T-helper 17 cell (primary cell): ENCODE measurements at regions not wholly inside any gene's neighbourhood (a gene's known extent, or its start where the extent isn't known, plus 50 kb on each side); places are given as distances from the start of the nearest gene placed in this dataset.

Experiments
- ATAC-seq: fragments of 150-1000 bp; cut with Tn5 transposase; 2 replicates; pipeline ENCODE4 v1.10.0; 2021; ENCODE audit warnings: mild to moderate bottlenecking, moderate library complexity
- DNase-seq, 3 donors: peaks; one replicate each; pipeline versions ENCODE4 v3.0.0 to v3.0.0-alpha.2; 2020 to 2021
- H3K9me3 ChIP-seq: one replicate; pipeline ENCODE4 v1.7.0; 2013; ENCODE audit warnings: low read length, mild to moderate bottlenecking; ENCODE audit not compliant: control insufficient read depth, poor library complexity, severe bottlenecking
- H3K27ac Mint-ChIP-seq: one replicate; pipeline ENCODE4 v1.8.0; 2022; ENCODE audit warnings: mild to moderate bottlenecking, moderate library complexity, mixed read lengths
- H3K27me3 Mint-ChIP-seq: one replicate; pipeline ENCODE4 v1.8.0; 2022; ENCODE audit warnings: mixed read lengths
- H3K36me3 Mint-ChIP-seq: one replicate; pipeline ENCODE4 v1.8.0; 2022; ENCODE audit warnings: low read depth, mixed read lengths
- H3K4me1 Mint-ChIP-seq: one replicate; pipeline ENCODE4 v1.8.0; 2022; ENCODE audit warnings: mild to moderate bottlenecking, mixed read lengths
- H3K4me3 Mint-ChIP-seq: one replicate; pipeline ENCODE4 v1.8.0; 2022; ENCODE audit warnings: mild to moderate bottlenecking, moderate library complexity, mixed read lengths

DNA sequence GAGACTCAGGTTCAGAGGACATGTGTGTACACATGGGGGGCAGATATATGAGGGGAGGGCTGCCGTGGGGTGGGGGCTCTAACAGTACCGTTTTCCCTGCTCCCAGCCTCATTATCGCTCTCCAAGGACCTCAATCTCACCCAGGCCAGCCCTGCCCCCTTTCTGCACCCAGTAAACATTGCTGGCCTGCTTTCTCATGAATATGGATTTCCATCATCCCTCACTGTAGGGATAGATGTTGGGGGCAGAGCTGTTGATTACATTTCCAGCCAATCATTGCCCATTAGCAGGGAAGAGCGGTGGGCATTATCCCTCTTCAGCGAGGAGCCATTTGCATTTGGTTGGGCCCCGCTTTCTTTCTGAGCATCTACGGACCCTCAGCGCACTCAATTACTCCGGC, 273.8 kb downstream of the RPS6KC1 start:
- H3K4me1 Mint-ChIP-seq, result no peaks in the 10 kb centered on the region
- ATAC-seq (no peak), DNase-seq (no peak)
- no peaks in the 10 kb centered on the region for H3K9me3 ChIP-seq
- peaks cover 9% of the 10 kb centered on the region for H3K27me3 Mint-ChIP-seq
- no peak overlapping the region for H3K27ac Mint-ChIP-seq
- H3K4me3 Mint-ChIP-seq, result no peak overlapping the region
- no peaks in the 10 kb centered on the region for H3K36me3 Mint-ChIP-seq

DNA sequence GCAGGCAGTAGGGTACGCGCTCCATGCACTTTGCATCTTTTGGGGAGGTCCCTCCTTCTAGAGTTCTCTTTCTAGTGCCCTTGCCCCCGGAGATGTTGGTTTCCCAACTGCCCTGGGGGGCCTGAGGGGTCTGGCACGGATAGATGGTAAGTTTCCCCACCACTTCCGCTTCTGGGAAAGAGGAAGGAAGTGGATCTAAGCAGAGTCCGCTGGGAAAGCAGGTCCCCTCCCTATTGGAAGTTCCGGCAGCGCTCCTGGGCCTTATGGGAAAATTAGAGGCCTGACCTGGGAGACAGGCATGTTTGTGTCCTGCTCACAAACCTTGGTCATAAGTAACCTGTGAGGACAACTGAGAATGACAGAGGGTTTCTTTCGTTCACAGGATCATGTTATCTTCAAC, 274.4 kb downstream of the RPS6KC1 start:
- Mint-ChIP-seq H3K27me3 (peaks cover 15% of the 10 kb centered on the region), H3K4me1 (no peaks in the 10 kb centered on the region), H3K27ac (no peak overlapping the region), H3K36me3 (no peaks in the 10 kb centered on the region), H3K4me3 (no peak overlapping the region)
- ATAC-seq (no peak), DNase-seq (no peak)
- no peaks in the 10 kb centered on the region for H3K9me3 ChIP-seq

DNA sequence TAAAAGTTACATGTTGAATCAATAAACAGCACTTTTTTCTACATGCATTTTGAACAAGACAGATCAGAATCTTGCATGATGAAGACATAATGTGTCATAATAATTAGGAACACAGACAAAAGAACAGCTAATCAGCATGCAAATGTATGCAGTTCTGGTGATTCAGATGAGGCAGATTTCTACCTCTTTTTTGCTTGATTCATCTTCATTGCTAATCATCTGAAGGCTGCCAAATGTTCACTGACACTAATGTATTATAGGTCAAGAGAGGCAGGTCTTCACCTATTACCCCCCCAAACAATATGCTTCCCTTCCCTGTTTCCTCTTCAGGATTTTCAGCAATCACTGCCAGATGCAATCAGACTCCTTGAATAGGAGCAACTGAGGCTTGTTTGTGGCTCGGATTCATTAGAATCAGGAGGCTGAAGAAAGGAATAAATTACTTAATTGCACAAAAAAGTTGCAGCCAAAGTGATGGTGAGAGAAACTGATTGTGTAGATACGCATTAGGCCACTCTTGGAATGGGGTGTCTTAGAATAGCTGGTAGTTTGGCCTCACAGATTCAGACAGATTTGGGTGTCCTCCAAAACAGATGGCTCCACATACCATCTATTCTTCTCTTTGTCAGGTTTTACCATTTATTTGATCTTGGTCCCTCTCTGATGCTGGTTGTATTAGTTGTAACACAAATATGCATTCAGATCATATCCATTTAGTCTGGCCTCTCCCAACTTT, 275.4 kb downstream of the RPS6KC1 start:
- no peak for DNase-seq
- no peak for ATAC-seq
- H3K27ac Mint-ChIP-seq, result no peak overlapping the region
- H3K36me3 Mint-ChIP-seq, result no peaks in the 10 kb centered on the region
- no peaks in the 10 kb centered on the region for H3K9me3 ChIP-seq
- peaks cover 19% of the 10 kb centered on the region for H3K27me3 Mint-ChIP-seq
- H3K4me1 Mint-ChIP-seq, result no peaks in the 10 kb centered on the region
- no peak overlapping the region for H3K4me3 Mint-ChIP-seq

DNA sequence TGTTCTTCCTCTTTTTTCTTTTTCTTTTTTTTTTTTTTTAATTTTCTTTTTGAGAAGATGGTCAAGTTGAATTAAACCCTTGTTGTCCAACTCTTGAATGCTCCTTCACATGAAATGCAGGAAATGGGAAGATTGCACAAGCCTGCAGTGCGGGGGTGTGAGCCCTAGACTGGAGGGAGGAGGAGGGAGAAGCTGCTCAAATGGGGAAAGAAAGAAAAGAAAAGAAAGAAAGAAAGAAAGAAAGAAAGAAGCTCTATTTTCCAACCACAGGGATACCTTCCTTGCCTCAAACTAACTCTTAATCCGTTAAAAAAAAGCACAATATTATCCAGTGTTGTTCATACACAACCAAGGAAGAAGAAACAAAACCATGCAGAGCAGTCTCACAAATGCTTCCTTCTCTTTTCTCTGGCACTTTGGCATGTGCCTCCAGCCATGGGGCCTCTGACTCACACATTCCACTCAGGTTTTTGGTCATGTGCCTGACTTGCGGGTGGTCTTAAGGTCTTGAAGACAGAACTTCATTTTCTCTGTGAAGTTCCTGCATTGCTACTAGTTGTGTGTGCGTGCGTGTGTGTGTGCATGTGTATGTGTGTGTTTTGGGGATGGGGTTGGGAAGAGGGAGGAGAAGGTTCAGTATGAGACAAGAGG, 276.1 kb downstream of the RPS6KC1 start:
- Mint-ChIP-seq H3K4me1 (no peaks in the 10 kb centered on the region), H3K4me3 (no peak overlapping the region), H3K27me3 (peaks cover 19% of the 10 kb centered on the region), H3K36me3 (peaks cover 2% of the 10 kb centered on the region), H3K27ac (no peak overlapping the region)
- DNase-seq (no peak), ATAC-seq (no peak)
- H3K9me3 ChIP-seq, result no peaks in the 10 kb centered on the region

DNA sequence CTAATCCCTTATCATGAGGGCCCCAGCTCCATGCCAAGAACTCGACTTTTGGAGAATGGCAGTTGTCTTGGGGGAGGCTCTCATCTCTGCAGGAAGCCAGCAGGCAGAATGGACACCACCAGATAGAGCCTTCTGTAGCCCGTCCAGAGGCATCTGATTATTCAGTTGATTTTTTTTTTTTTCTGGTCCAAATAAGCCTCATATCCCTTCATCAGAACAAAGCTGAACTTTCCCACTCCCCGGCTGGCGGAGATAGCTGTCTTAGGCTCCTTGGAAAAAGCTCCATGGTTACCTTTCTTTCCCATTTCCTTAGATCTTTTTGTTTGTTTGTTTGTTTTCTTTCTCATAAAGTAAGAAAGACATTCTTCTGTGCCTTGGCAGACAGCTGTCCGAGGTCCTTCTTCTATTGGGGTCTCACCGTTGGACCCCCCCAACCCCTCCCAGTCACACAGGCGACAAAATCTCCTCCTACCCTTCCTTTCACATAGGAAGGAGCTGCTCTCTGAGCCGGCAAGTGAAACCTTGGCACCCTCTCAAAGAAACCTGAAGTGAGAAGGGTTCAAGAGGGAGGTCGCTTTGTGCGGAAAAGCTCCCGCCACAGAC, 278.5 kb downstream of the RPS6KC1 start:
- no peak for DNase-seq
- Mint-ChIP-seq H3K36me3 (peaks cover 2% of the 10 kb centered on the region), H3K27ac (no peak overlapping the region), H3K27me3 (peaks cover 19% of the 10 kb centered on the region), H3K4me1 (no peaks in the 10 kb centered on the region), H3K4me3 (no peak overlapping the region)
- H3K9me3 ChIP-seq, result no peaks in the 10 kb centered on the region
- no peak for ATAC-seq

DNA sequence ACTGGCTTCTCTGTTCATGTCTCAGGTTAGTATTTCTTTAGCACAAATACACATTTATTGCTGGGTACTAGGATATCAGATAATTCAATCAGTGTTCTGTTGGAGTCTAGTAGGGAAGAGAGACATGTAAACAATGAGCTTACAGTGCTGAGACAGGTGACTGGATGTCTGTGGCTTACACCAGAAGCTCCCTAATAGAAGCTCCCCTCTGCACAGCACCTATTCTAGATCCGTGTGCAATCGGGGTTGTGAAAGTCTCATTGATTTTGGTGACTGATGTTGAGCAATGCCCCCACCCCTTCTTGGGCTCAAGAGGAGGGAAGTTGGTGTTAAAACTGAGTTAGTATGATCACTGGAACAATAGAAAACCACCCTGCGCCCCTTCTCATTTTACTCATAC, 279.2 kb downstream of the RPS6KC1 start:
- Mint-ChIP-seq H3K27me3 (peaks cover 19% of the 10 kb centered on the region), H3K36me3 (peaks cover 2% of the 10 kb centered on the region), H3K4me1 (no peaks in the 10 kb centered on the region), H3K4me3 (no peak overlapping the region), H3K27ac (no peak overlapping the region)
- no peak for ATAC-seq
- no peaks in the 10 kb centered on the region for H3K9me3 ChIP-seq
- no peak for DNase-seq

DNA sequence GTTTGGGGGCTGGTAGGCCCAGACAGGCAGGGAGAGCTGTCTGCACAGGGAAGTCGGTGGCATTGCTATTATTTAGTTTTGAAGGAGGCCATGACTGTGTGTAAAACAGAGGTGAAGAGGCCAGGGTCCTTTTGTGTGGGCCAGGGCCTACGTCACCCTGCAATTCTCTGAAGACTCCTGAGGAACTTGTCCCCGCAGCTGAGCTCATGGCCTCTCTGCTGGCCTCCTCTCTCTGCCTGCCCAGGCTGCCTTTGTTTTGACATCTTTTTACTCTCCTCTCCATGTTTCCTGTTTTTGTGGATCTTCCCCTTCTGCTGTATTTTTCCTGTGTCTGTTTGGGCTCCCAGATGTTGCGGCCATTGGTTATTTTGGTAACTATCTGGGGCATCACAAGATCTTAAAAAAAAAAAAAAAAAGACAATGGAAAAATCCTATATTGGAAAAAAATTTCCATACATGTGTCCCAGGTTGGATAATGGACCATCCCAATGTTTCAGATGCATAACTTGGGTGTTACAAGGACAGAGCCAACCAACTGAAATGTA, 280.7 kb downstream of the RPS6KC1 start:
- peaks cover 19% of the 10 kb centered on the region for H3K27me3 Mint-ChIP-seq
- no peak for ATAC-seq

DNA sequence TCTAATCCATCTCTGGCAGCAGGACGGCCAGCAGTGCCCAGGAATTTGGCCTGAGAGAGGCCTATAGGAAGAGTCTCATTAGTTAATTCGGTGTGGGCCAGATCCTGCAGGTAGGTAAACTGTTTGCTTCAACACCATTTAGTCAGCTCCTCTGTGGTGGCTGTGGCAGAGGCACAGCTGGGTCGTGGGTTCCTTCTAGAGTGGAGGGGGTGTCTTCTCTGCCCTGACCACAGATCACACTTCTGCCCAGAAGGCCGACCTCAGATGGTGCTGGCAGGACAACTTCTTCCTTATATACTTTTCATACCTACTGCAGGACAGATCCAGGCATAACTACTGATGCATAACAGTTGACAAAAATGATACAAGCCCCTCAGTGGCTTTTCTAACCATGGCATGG, 281.4 kb downstream of the RPS6KC1 start:
- H3K27me3 Mint-ChIP-seq, result peaks cover 19% of the 10 kb centered on the region
- H3K4me1 Mint-ChIP-seq, result no peaks in the 10 kb centered on the region
- H3K4me3 Mint-ChIP-seq, result no peak overlapping the region
- no peak overlapping the region for H3K27ac Mint-ChIP-seq
- H3K36me3 Mint-ChIP-seq, result peaks cover 2% of the 10 kb centered on the region
- no peak for ATAC-seq
- no peak for DNase-seq
- H3K9me3 ChIP-seq, result peaks cover 3% of the 10 kb centered on the region

More for the DNA sequence above, 280.7 kb downstream of the RPS6KC1 start:
- no peaks in the 10 kb centered on the region for H3K4me1 Mint-ChIP-seq
- H3K9me3 ChIP-seq, result no peaks in the 10 kb centered on the region
- no peak overlapping the region for H3K4me3 Mint-ChIP-seq
- H3K27ac Mint-ChIP-seq, result no peak overlapping the region
- no peak for DNase-seq
- H3K36me3 Mint-ChIP-seq, result peaks cover 2% of the 10 kb centered on the region

DNA sequence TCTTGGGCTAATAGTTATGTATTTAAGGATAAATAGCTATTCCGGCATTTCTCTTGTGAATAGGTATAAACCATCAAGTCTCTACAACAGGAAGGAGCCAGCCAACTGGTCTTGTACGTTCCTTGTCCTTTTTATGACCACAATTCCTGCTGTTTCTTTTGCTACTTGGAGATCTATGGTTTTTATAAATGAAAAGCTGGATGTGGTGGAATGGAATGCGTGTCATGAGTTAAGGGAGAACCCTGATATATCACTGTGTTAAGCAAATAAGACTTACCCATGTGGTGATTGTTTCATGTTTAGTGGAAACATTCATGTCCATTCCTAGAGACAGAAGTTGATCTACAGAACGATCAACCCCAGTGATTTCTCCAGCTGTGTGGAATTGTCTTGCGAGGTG, 282.1 kb downstream of the RPS6KC1 start:
- H3K4me1 Mint-ChIP-seq, result no peaks in the 10 kb centered on the region
- ATAC-seq (no peak), DNase-seq (no peak)
- H3K27ac Mint-ChIP-seq, result no peak overlapping the region
- peaks cover 19% of the 10 kb centered on the region for H3K27me3 Mint-ChIP-seq
- H3K4me3 Mint-ChIP-seq, result no peak overlapping the region
- H3K36me3 Mint-ChIP-seq, result peaks cover 2% of the 10 kb centered on the region
- peaks cover 3% of the 10 kb centered on the region for H3K9me3 ChIP-seq

DNA sequence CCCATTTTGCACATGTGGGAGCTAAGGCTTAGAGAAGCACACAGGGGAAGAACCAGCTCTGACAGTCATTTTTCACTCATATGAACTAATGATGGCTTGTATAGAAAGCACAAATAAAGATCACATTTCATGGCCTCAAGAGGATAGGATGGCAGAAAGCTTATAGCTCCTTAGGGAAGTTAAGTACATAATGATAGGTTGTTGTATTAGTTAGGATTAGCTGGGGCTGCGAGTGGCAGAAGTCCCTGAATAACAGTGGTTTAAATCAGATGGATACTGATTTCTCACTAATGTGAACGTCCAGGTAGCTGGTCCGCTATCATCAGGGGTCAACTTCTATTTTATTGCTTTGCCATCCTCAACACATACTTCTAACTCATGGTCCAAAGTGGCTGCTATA, 284.0 kb downstream of the RPS6KC1 start:
- Mint-ChIP-seq H3K27ac (no peak overlapping the region), H3K27me3 (peaks cover 14% of the 10 kb centered on the region), H3K36me3 (peaks cover 2% of the 10 kb centered on the region), H3K4me3 (no peak overlapping the region), H3K4me1 (no peaks in the 10 kb centered on the region)
- ATAC-seq (no peak), DNase-seq (no peak)
- H3K9me3 ChIP-seq, result peaks cover 3% of the 10 kb centered on the region

DNA sequence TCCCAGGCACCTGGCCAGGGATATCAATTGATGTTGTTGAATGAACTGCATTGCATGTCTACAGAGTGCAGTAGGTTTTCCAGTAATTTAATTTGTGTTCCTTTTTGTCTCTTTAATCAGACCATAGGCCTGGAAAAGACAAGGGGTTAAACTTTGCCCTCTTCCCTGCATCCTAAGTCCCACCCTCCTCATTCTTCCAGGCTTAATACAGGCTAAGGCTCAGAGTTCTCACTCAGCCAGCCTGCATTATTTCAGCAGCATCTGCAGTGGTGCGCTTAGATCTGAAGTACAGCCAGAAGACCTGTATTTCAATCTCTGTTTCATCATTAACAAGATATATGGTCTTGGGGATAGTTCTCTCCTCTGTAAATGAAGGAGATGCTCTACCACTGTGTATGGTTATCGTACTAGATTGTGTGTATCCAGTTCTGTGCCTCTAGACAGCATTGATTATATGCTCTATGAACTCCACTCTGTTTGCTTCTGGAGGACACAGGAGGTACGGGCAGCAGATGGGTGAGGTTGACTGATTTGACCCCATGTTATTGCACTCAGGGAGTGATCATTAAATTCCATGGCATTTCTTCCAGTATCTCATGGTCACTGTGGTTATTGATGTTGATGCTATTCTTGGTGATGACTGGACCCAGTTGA, 286.1 kb downstream of the RPS6KC1 start:
- Mint-ChIP-seq H3K27me3 (peaks cover 18% of the 10 kb centered on the region), H3K27ac (no peak overlapping the region), H3K4me3 (no peak overlapping the region), H3K4me1 (no peaks in the 10 kb centered on the region), H3K36me3 (no peaks in the 10 kb centered on the region)
- ATAC-seq (no peak), DNase-seq (no peak)
- H3K9me3 ChIP-seq, result peaks cover 3% of the 10 kb centered on the region

DNA sequence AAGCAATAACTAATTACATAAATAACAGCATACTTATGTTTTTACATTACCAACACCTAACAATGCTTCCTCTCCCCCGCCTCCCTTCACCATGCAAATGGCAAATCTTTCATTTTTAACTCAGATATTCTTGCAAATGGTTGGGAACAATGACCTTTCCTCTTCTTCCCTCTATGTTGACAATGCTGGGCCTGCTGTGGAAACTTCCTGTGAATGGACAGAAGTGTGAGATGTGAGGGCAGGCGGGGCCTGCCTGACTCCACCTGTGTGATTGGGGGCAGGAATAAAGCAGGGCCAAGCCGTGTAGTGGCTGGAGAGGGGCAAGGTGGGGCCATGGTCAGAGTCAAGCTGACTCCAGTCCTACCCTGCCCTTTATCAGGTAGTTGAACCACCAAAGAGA, 289.6 kb downstream of the RPS6KC1 start:
- no peak for DNase-seq
- Mint-ChIP-seq H3K27me3 (peaks cover 23% of the 10 kb centered on the region), H3K27ac (no peak overlapping the region), H3K4me3 (no peak overlapping the region), H3K36me3 (no peaks in the 10 kb centered on the region), H3K4me1 (no peaks in the 10 kb centered on the region)
- peaks cover 3% of the 10 kb centered on the region for H3K9me3 ChIP-seq
- no peak for ATAC-seq

DNA sequence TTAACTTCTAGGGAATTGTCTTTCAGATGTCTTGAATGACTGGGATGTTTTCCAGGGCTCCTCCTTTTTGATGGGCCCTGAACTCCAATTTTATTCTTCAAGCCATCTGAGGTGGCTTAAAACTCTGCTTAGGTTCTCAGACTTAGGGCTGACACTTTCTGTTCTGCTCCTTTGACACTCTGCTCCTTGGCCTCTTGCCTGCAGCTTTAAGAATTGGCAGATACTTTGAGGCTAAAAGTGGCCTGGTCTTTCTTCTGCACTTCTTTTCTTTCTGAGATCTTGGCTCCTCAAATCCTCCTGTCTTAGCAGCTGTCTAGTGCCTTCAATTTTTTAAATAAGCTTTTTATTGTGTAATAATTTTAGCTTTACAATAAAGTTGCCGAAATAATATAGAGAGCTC, 294.6 kb downstream of the RPS6KC1 start:
- no peak overlapping the region for H3K4me3 Mint-ChIP-seq
- no peaks in the 10 kb centered on the region for H3K36me3 Mint-ChIP-seq
- no peak overlapping the region for H3K27ac Mint-ChIP-seq
- H3K27me3 Mint-ChIP-seq, result peaks cover 34% of the 10 kb centered on the region
- no peaks in the 10 kb centered on the region for H3K4me1 Mint-ChIP-seq
- no peak for ATAC-seq
- no peaks in the 10 kb centered on the region for H3K9me3 ChIP-seq
- DNase-seq, result no peak
